ENCODE measurements at regions not wholly inside any gene's neighbourhood (a gene's known extent, or its start where the extent isn't known, plus 50 kb on each side); places are given as distances from the start of the nearest gene placed in this dataset.

DNA sequence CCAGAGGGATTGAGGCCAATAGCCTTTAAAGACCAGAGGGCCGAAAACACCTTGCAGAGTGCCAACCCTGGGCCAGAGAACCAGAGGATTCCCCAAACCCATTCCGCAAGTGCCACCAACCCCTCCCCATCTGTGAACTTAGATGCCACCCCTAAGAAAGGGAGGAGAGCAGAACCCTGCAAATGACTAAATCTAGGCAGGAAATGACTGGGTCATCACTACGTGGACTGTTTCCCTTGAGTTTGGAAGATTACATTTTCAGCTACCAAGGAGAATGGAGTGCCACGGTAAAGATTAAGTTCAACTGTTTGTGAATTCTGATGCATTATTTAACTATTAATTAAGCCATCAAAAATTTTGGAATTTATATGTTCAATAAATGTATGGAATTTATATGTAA lies 142.8 kb downstream of the ENC1 start:
- TF ChIP-seq EZH2phosphoT487 (IDR thresholded peaks at IDR 0.05; ENCODE audit: borderline replicate concordance, low read length): no peak
- no peak for TF ChIP-seq CTCF (conservative IDR thresholded peaks at IDR 0.05; ENCODE audit: low read depth, low read length)
- TF ChIP-seq EZH2 (IDR thresholded peaks at IDR 0.05; ENCODE audit: low read length, unreplicated experiment): no peak
- H3K9me2 ChIP-seq (replicated peaks; ENCODE audit: low read length): no peaks in the 10 kb centered on the region
- no peak overlapping the region for H2AFZ ChIP-seq (ENCODE audit: low read length)
- no peak overlapping the region for H3K4me3 ChIP-seq (ENCODE audit: low read length)
- H3K27me3 ChIP-seq (ENCODE audit: low read length): no peaks in the 10 kb centered on the region
- no peaks in the 10 kb centered on the region for H3K79me2 ChIP-seq (ENCODE audit: low read length)
- POLR2A ChIA-PET (ENCODE audit: unreplicated experiment): no interaction called here
- no peaks in the 10 kb centered on the region for H4K20me1 ChIP-seq (ENCODE audit: low read length)
- intact Hi-C loops (cut with micrococcal nuclease): loop anchor here (2.0 kb wide), 1 partner anchor 141 kb away; no protein-coding TSS in a partner anchor
- H3F3A ChIP-seq (ENCODE audit: low read length, unreplicated experiment): no peaks in the 10 kb centered on the region
- no peak for DNase-seq
- H3K4me1 ChIP-seq (ENCODE audit: insufficient read depth, low read length): 0 out of 2 replicates have a peak, but pooled peaks cover 13% of the 10 kb centered on the region
- CTCF ChIA-PET: no interaction called here
- no peak overlapping the region for H3K9ac ChIP-seq (ENCODE audit: low read length)
- H3K4me2 ChIP-seq (ENCODE audit: low read length): no peak overlapping the region
- no TSS peak for BruUV-seq (replicated peaks)
- H3K9me3 ChIP-seq (ENCODE audit: low read length): no peaks in the 10 kb centered on the region
- no peaks in the 10 kb centered on the region for H3K36me3 ChIP-seq (ENCODE audit: low read depth, low read length)
- ATAC-seq: peak; percentile 45; the same call in 1 of the 2 replicates
- no peak overlapping the region for H3K27ac ChIP-seq (ENCODE audit: low read length)

DNA sequence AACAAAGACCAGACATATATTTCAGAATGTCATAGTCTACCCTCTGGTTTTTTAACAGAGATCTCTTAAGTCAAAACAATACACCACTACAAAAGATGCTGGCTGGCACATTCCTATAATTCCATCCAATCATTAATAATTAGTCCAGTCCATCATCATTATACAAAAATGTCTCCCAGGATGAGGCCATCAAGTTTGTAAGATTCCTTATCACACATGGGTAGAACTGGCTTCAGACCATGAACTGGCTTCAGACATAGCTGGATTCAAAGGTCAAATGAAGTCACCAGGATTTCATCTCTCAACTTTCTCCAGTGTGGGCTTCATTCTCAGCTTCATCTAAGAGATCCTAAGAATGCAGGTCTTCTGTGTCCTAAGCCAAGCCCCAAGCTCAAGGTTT lies 147.1 kb downstream of the ENC1 start:
- H3K4me2 ChIP-seq (ENCODE audit: low read length): no peak overlapping the region
- BruUV-seq (replicated peaks): no TSS peak

More for the DNA sequence above, 147.1 kb downstream of the ENC1 start:
- intact Hi-C loops (cut with micrococcal nuclease): no loop called here
- TF ChIP-seq EZH2phosphoT487 (IDR thresholded peaks at IDR 0.05; ENCODE audit: borderline replicate concordance, low read length) (no peak), CTCF (conservative IDR thresholded peaks at IDR 0.05; ENCODE audit: low read depth, low read length) (no peak), EZH2 (IDR thresholded peaks at IDR 0.05; ENCODE audit: low read length, unreplicated experiment) (no peak)
- DNase-seq (no peak), ATAC-seq (no peak)
- Histone ChIP-seq H3K79me2 (ENCODE audit: low read length) (no peaks in the 10 kb centered on the region), H3K27me3 (ENCODE audit: low read length) (no peaks in the 10 kb centered on the region), H3K36me3 (ENCODE audit: low read depth, low read length) (no peaks in the 10 kb centered on the region), H3K9me2 (replicated peaks; ENCODE audit: low read length) (no peaks in the 10 kb centered on the region), H3K4me1 (ENCODE audit: insufficient read depth, low read length) (peaks cover 8% of the 10 kb centered on the region; the same call in 1 of the 2 replicates), H3K4me3 (ENCODE audit: low read length) (no peak overlapping the region), H3F3A (ENCODE audit: low read length, unreplicated experiment) (no peaks in the 10 kb centered on the region), H4K20me1 (ENCODE audit: low read length) (no peaks in the 10 kb centered on the region), H3K27ac (ENCODE audit: low read length) (no peak overlapping the region), H2AFZ (ENCODE audit: low read length) (no peak overlapping the region), H3K9me3 (ENCODE audit: low read length) (no peaks in the 10 kb centered on the region), H3K9ac (ENCODE audit: low read length) (no peak overlapping the region)
- POLR2A ChIA-PET (ENCODE audit: unreplicated experiment): no interaction called here
- CTCF ChIA-PET: no interaction called here
